Nephron progenitor cell (in vitro differentiated cells): ENCODE measurements at regions not wholly inside any gene's neighbourhood (a gene's known extent, or its start where the extent isn't known, plus 50 kb on each side); places are given as distances from the start of the nearest gene placed in this dataset.

Source experiments
- DNase-seq: peaks from one replicate; pipeline ENCODE4 v3.0.0; 2021
- H3K27ac Mint-ChIP-seq: 2 replicates; pipeline ENCODE4 v1.8.0; 2021; ENCODE audit warnings: mild to moderate bottlenecking, moderate library complexity, mixed read lengths
- H3K27me3 Mint-ChIP-seq: 2 replicates; pipeline ENCODE4 v1.8.0; 2021; ENCODE audit warnings: mild to moderate bottlenecking, low read depth, mixed read lengths; ENCODE audit not compliant: poor library complexity
- H3K36me3 Mint-ChIP-seq: 2 replicates; pipeline ENCODE4 v1.8.0; 2021; ENCODE audit warnings: low read depth, mixed read lengths
- H3K4me1 Mint-ChIP-seq: 2 replicates; pipeline ENCODE4 v1.8.0; 2021; ENCODE audit warnings: mixed read lengths
- H3K4me3 Mint-ChIP-seq: 2 replicates; pipeline ENCODE4 v1.8.0; 2021; ENCODE audit warnings: mild to moderate bottlenecking, moderate library complexity, mixed read lengths
- H3K9me3 Mint-ChIP-seq: 2 replicates; pipeline ENCODE4 v1.8.0; 2021; ENCODE audit warnings: mild to moderate bottlenecking, moderate library complexity, mixed read lengths
- TF ChIP-seq, protein P1 (sequence below): fragments of 200-600 bp; sonication (generic); IDR thresholded peaks from 2 replicates; pipeline ENCODE4 v1.5.0; 2021; ENCODE audit warnings: antibody characterized with exemption

DNA sequence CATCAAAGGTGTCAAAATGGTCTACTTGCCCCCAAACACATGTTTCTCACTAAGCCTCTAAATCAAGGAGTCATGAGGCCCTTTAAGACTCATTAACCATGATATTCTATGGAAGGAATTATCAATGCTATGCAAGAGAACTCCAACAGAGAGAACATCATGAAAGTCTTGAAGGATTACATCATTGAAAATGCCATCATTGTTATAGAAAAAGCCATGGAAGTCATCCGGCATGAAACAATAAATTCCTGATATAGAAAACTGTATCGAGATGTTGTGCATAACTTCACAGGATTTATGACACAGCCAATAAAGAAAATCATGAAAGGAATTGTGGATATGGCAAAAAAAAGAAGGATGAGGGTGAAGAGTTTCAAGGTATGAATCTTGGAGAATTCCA is 1363.6 kb upstream of the CDH2 start:
- TF ChIP-seq, protein P1, sequence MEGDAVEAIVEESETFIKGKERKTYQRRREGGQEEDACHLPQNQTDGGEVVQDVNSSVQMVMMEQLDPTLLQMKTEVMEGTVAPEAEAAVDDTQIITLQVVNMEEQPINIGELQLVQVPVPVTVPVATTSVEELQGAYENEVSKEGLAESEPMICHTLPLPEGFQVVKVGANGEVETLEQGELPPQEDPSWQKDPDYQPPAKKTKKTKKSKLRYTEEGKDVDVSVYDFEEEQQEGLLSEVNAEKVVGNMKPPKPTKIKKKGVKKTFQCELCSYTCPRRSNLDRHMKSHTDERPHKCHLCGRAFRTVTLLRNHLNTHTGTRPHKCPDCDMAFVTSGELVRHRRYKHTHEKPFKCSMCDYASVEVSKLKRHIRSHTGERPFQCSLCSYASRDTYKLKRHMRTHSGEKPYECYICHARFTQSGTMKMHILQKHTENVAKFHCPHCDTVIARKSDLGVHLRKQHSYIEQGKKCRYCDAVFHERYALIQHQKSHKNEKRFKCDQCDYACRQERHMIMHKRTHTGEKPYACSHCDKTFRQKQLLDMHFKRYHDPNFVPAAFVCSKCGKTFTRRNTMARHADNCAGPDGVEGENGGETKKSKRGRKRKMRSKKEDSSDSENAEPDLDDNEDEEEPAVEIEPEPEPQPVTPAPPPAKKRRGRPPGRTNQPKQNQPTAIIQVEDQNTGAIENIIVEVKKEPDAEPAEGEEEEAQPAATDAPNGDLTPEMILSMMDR = no peak
- DNase-seq = no peak
- no peak overlapping the region for H3K4me3 Mint-ChIP-seq
- no peaks in the 10 kb centered on the region for H3K27me3 Mint-ChIP-seq
- H3K9me3 Mint-ChIP-seq = no peaks in the 10 kb centered on the region
- no peak overlapping the region for H3K27ac Mint-ChIP-seq
- no peaks in the 10 kb centered on the region for H3K36me3 Mint-ChIP-seq
- no peaks in the 10 kb centered on the region for H3K4me1 Mint-ChIP-seq

DNA sequence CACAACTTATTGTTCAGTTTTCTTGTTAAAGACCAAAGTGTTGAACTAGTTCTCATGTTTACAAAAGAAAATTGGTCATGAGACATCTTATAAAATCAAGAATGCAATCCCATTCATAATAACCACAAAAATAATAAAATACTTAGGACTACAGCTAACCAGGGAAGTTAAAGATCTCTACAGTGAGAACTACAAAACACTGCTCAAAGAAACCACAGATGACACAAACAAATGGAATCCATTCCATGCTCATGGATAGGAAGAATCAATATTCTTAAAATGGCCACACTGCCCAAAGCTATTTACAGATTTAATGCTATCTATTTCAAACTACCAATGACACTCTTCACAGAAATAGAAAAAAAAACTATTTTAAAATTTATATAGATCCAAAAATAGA is 1354.8 kb upstream of the CDH2 start:
- no peaks in the 10 kb centered on the region for H3K27me3 Mint-ChIP-seq
- no peak for DNase-seq
- peaks cover 13% of the 10 kb centered on the region for H3K9me3 Mint-ChIP-seq
- TF ChIP-seq, protein P1 = no peak
- H3K27ac Mint-ChIP-seq = no peak overlapping the region
- H3K4me1 Mint-ChIP-seq = no peaks in the 10 kb centered on the region
- H3K36me3 Mint-ChIP-seq = no peaks in the 10 kb centered on the region
- no peak overlapping the region for H3K4me3 Mint-ChIP-seq

DNA sequence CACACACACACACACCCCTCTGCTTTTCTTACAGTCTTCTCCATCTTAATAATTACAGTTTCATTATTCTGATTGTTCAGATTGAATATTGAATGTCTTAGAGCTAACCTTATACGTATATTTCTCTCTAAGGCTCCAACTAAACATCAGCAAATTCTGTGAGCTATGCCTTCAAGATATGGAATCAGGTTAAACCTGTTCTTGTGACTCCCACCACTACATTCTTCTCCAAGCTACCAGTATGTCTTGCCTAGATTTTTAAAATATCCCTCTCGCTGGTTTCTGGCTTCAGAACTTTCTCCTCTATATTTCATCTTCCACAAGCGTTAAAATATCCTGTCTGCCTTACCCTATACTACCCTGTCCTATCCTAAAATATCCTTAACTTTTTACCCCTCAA is 1346.4 kb upstream of the CDH2 start:
- no peak overlapping the region for H3K27ac Mint-ChIP-seq
- no peaks in the 10 kb centered on the region for H3K9me3 Mint-ChIP-seq
- H3K4me1 Mint-ChIP-seq = no peaks in the 10 kb centered on the region
- DNase-seq = no peak
- no peak overlapping the region for H3K4me3 Mint-ChIP-seq
- H3K27me3 Mint-ChIP-seq = no peaks in the 10 kb centered on the region
- TF ChIP-seq, protein P1 = no peak
- no peaks in the 10 kb centered on the region for H3K36me3 Mint-ChIP-seq

DNA sequence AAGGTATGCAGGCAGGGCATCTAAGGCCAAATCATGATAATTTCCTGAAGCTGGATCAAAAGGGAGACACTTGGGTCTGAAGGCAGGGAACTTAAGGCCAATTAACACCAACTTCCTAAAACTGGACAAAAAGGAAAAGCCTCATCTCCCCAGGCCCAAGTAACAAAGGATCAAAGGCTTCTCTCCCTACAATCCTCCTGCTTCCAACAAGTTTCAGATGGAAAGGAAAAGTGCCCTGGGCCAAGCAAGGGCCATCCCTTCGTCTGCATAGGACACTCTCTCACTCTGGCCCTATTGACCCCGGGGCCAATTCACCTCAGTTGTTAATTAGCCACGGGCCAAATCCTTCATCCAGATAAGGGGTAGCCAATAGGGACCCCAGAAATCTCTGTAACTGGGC is 1335.8 kb upstream of the CDH2 start:
- Mint-ChIP-seq H3K4me1 (no peaks in the 10 kb centered on the region), H3K27ac (peak overlapping the region; percentile 73), H3K9me3 (no peaks in the 10 kb centered on the region), H3K36me3 (no peaks in the 10 kb centered on the region), H3K4me3 (no peak overlapping the region), H3K27me3 (no peaks in the 10 kb centered on the region)
- TF ChIP-seq, protein P1 = no peak
- DNase-seq = no peak

DNA sequence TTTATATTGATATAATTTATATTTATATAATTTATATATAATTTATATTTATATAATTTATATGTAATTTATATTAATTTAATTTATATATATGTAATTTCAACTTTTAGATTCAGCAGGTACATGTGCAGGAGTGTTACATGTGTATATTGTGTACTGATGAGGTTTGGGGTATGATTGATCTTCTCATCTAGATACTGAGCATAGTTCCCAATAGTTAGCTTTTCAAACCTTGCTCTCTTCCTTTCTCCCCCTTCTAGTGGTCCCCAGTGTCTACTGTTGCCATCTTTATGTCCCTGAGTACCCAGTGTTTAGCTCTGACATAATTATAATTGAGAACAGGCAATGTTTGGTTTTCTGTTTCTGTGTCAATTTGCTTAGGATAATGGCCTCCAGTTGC is 1335.3 kb upstream of the CDH2 start:
- H3K36me3 Mint-ChIP-seq = no peaks in the 10 kb centered on the region
- H3K9me3 Mint-ChIP-seq = no peaks in the 10 kb centered on the region
- H3K27ac Mint-ChIP-seq = no peak overlapping the region
- TF ChIP-seq, protein P1 = no peak
- no peak for DNase-seq
- no peaks in the 10 kb centered on the region for H3K27me3 Mint-ChIP-seq
- H3K4me3 Mint-ChIP-seq = no peak overlapping the region
- H3K4me1 Mint-ChIP-seq = no peaks in the 10 kb centered on the region

DNA sequence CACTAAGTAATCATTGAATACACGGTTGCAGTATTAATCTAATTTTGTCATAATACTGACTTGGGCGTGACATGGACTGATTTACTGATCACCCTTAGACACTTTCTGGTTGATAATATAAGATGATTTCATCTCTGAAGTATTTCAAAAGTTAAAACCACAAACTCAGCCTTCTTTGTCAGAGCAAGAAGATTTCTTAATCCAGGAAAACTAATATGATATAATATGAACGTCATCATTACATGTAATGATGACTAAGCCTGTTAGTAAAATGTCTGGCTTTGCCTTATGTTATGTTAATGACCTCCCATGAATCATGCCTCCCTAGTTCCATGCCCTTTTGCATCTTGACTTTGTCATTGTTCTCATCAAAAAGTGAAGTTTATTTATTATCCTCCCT is 1325.0 kb upstream of the CDH2 start:
- Mint-ChIP-seq H3K36me3 (no peaks in the 10 kb centered on the region), H3K9me3 (no peaks in the 10 kb centered on the region), H3K4me3 (no peak overlapping the region), H3K4me1 (no peaks in the 10 kb centered on the region), H3K27ac (no peak overlapping the region), H3K27me3 (no peaks in the 10 kb centered on the region)
- DNase-seq = no peak
- TF ChIP-seq, protein P1 = no peak
